ENCODE measurements at regions not wholly inside any gene's neighbourhood (a gene's known extent, or its start where the extent isn't known, plus 50 kb on each side); places are given as distances from the start of the nearest gene placed in this dataset.

GRCh38 chr6:119781365-119781764 lies 431.8 kb upstream of the MAN1A1 start:
- no peak for TF ChIP-seq CTCF (tag by site-specific recombination; IDR thresholded peaks at IDR 0.05)
- no peak for TF ChIP-seq ZNF837 (tag by site-specific recombination; IDR thresholded peaks at IDR 0.05)
- no peak for TF ChIP-seq PATZ1 (tag by site-specific recombination; IDR thresholded peaks at IDR 0.05)
- TF ChIP-seq SCRT2 (tag by site-specific recombination; IDR thresholded peaks at IDR 0.05), result no peak
- no peak for TF ChIP-seq PRDM4 (tag by site-specific recombination; IDR thresholded peaks at IDR 0.05)
- no peak for TF ChIP-seq ZNF692 (tag by site-specific recombination; IDR thresholded peaks at IDR 0.05)
- TF ChIP-seq REST (tag by site-specific recombination; IDR thresholded peaks at IDR 0.05), result no peak
- no peak for TF ChIP-seq ZNF521 (tag by site-specific recombination; IDR thresholded peaks at IDR 0.05)
- no peak for TF ChIP-seq ZBTB20 (tag by site-specific recombination; IDR thresholded peaks at IDR 0.05)
- TF ChIP-seq BCL11A (tag by site-specific recombination; IDR thresholded peaks at IDR 0.05; ENCODE audit: low read depth), result no peak
- TF ChIP-seq ZNF561 (tag by site-specific recombination; IDR thresholded peaks at IDR 0.05; ENCODE audit: borderline replicate concordance), result no peak
- TF ChIP-seq BCL11B (tag by site-specific recombination; IDR thresholded peaks at IDR 0.05; ENCODE audit: low read depth), result no peak
- no peak for TF ChIP-seq ZNF366 (tag by site-specific recombination; conservative IDR thresholded peaks at IDR 0.05)
- no peak for TF ChIP-seq ZNF558 (tag by site-specific recombination; IDR thresholded peaks at IDR 0.05)

Data from HEK293 (cell line).